Endothelial cell of umbilical vein (primary cell): ENCODE measurements at regions not wholly inside any gene's neighbourhood (a gene's known extent, or its start where the extent isn't known, plus 50 kb on each side); places are given as distances from the start of the nearest gene placed in this dataset.

Experiments used
- BruUV-seq: library from RNA; stranded (reverse); fragments of 400-500 nt; replicated peaks from 2 replicates; lab custom pipeline; 2021; lab: Mats Ljungman, UMichigan
- CTCF ChIA-PET: fragments of 300-600, 350-600 bp; sonication (Branson Sonifier 250); formaldehyde crosslinking; loops from one replicate; lab custom pipeline; 2021; ENCODE audit warnings: antibody characterized with exemption, inconsistent platforms; lab: Charles Lee
- POLR2A ChIA-PET: fragments of 300-600, 350-600 bp; sonication (Branson Sonifier 250); formaldehyde crosslinking; loops from one replicate; lab custom pipeline; 2021; ENCODE audit warnings: antibody characterized with exemption, inconsistent platforms; lab: Charles Lee
- DNase-seq: peaks from one replicate; pipeline ENCODE4 v3.0.0-alpha.2; 2011; ENCODE audit warnings: low read depth, low spot score
- FAIRE-seq: peaks from 2 replicates; lab custom pipeline; 2011; peaks lifted over from hg19 to GRCh38; lab: Jason Lieb, UNC
- H2AFZ ChIP-seq: 2 replicates; pipeline ENCODE4 v1.6.0; 2012; ENCODE audit warnings: low read depth, low read length, control low read depth, inconsistent platforms
- H3K27ac ChIP-seq: 2 replicates; pipeline ENCODE4 v1.5.1; 2011; ENCODE audit warnings: low read depth, mild to moderate bottlenecking, control low read depth, low read length, moderate library complexity; ENCODE audit not compliant: insufficient read depth
- H3K27me3 ChIP-seq, 2 experiments: 2 replicates each; pipeline versions ENCODE4 v1.6.0 to v1.6.1; 2011; ENCODE audit warnings: low read length in 2 of 2, mixed read lengths in 1 of 2; ENCODE audit not compliant: control insufficient read depth in 2 of 2, insufficient read depth in 2 of 2
- H3K36me3 ChIP-seq, 2 experiments: 2 replicates in 1 of 2; 3 replicates in 1 of 2; pipeline ENCODE4 v1.5.1; 2011; ENCODE audit warnings: low read length in 2 of 2, mild to moderate bottlenecking in 1 of 2, moderate library complexity in 1 of 2; ENCODE audit not compliant: control insufficient read depth in 2 of 2, insufficient read depth in 2 of 2; ENCODE audit errors: extremely low read depth in 1 of 2
- H3K4me1 ChIP-seq: 3 replicates; pipeline ENCODE4 v1.5.1; 2011; ENCODE audit warnings: mild to moderate bottlenecking, low read length; ENCODE audit not compliant: control insufficient read depth, insufficient read depth; ENCODE audit errors: extremely low read depth
- H3K4me2 ChIP-seq: 2 replicates; pipeline ENCODE4 v1.6.1; 2011; ENCODE audit warnings: low read length, control low read depth, mixed read lengths; ENCODE audit not compliant: insufficient read depth
- H3K4me3 ChIP-seq, 3 experiments: fragments of 200-600 bp in 1 of 3; sonication (generic), shearing (Covaris generic) in 1 of 3; replicated peaks in 1 of 3; 2 replicates each; pipeline ENCODE4 v1.5.1; 2011 to 2016; ENCODE audit warnings: control low read depth in 3 of 3, low read length in 3 of 3, mild to moderate bottlenecking in 2 of 3, inconsistent platforms in 1 of 3, low read depth in 1 of 3, moderate library complexity in 1 of 3; ENCODE audit not compliant: insufficient read depth in 1 of 3
- H3K79me2 ChIP-seq: 2 replicates; pipeline ENCODE4 v1.6.0; 2012; ENCODE audit warnings: low read length, inconsistent platforms; ENCODE audit not compliant: control insufficient read depth, insufficient read depth
- H3K9ac ChIP-seq: replicated peaks from 2 replicates; pipeline ENCODE3; 2011; ENCODE audit warnings: low read length, control low read depth; ENCODE audit not compliant: insufficient read depth; ENCODE audit errors: extremely low read depth
- H3K9me1 ChIP-seq: replicated peaks from 3 replicates; pipeline ENCODE4 v1.6.0; 2011; ENCODE audit warnings: mild to moderate bottlenecking, low read length; ENCODE audit not compliant: control insufficient read depth, insufficient read depth; ENCODE audit errors: extremely low read depth
- H3K9me3 ChIP-seq: replicated peaks from 2 replicates; pipeline ENCODE4 v1.5.1; 2012; ENCODE audit warnings: low read length, inconsistent platforms; ENCODE audit not compliant: control insufficient read depth, insufficient read depth
- H4K20me1 ChIP-seq: replicated peaks from 2 replicates; pipeline ENCODE3; 2011; ENCODE audit warnings: mild to moderate bottlenecking, low read length; ENCODE audit not compliant: control insufficient read depth, insufficient read depth; ENCODE audit errors: extremely low read depth
- CTCF ChIP-seq, 2 donors: IDR thresholded peaks; 1 replicate in 1 of 2; 2 replicates in 1 of 2; pipeline ENCODE4 v1.5.1; 2011; ENCODE audit warnings: low read length in 2 of 2, mild to moderate bottlenecking in 2 of 2, moderate library complexity in 2 of 2, control low read depth in 1 of 2, inconsistent platforms in 1 of 2, low read depth in 1 of 2; ENCODE audit not compliant: insufficient read depth in 1 of 2; ENCODE audit errors: extremely low read depth in 1 of 2
- JUN ChIP-seq: IDR thresholded peaks from 2 replicates; pipeline ENCODE4 v1.6.1; 2011; ENCODE audit warnings: borderline replicate concordance, low read depth; ENCODE audit not compliant: insufficient read length, insufficient read depth
- MAX ChIP-seq: IDR thresholded peaks from 2 replicates; pipeline ENCODE4 v1.6.1; 2011; ENCODE audit not compliant: insufficient read depth, insufficient read length
- POLR2AphosphoS5 ChIP-seq: IDR thresholded peaks from 2 replicates; pipeline ENCODE4 v1.6.1; 2012; ENCODE audit warnings: low read depth, mild to moderate bottlenecking, control low read depth, low read length, moderate library complexity; ENCODE audit not compliant: insufficient read depth
- dilution Hi-C: fragments of 300-500 bp; cut with MboI; formaldehyde crosslinking; loops from one replicate; pipeline ENCODE4 v1.15.0; 2019; ENCODE audit warnings: low sequenced_read_pairs; ENCODE audit not compliant: extremely low pct_ligation_motif_present
- intact Hi-C: fragments of 100-400 bp; cut with micrococcal nuclease; formaldehyde crosslinking; loops from one replicate; pipeline ENCODE4 v1.10.0; 2022

GRCh38 chr1:9438431-9439073 is 100.7 kb upstream of the SLC25A33 start:
- FAIRE-seq, result peak; percentile 85
- POLR2A ChIA-PET, result interaction anchor here (1.2 to 1.5 kb wide), 3 partner anchors 16 to 41 kb away, joined by 3 to 5 read pairs (median 4); no protein-coding TSS in a partner anchor
- TF ChIP-seq JUN (peak; percentile 26), CTCF (IDR thresholded peaks at IDR 0.05; ENCODE audit: extremely low read depth in 1 of 2, insufficient read depth in 1 of 2, low read depth in 1 of 2, low read length in 2 of 2) (no peak), POLR2AphosphoS5 (peak; percentile 16), MAX (no peak)
- no peak overlapping the region for H3K4me3 ChIP-seq
- dilution Hi-C loops (no loop called here), intact Hi-C loops (no loop called here)
- no peaks in the 10 kb centered on the region for H3K36me3 ChIP-seq
- no peaks in the 10 kb centered on the region for H3K79me2 ChIP-seq
- CTCF ChIA-PET, result interaction anchor here (0.9 to 1.9 kb wide), 10 partner anchors 9 to 189 kb away, joined by 3 to 12 read pairs (median 5); no protein-coding TSS in a partner anchor
- peak overlapping the region; percentile 50 for H3K27ac ChIP-seq
- H3K9me1 ChIP-seq, result no peaks in the 10 kb centered on the region
- H3K4me1 ChIP-seq, result peaks cover 49% of the 10 kb centered on the region
- H3K4me2 ChIP-seq, result no peak overlapping the region
- DNase-seq, result peak; percentile 95
- H2AFZ ChIP-seq, result no peak overlapping the region
- H3K9ac ChIP-seq, result no peak overlapping the region
- H3K9me3 ChIP-seq, result no peaks in the 10 kb centered on the region
- no peaks in the 10 kb centered on the region for H4K20me1 ChIP-seq
- no TSS peak for BruUV-seq
- no peaks in the 10 kb centered on the region for H3K27me3 ChIP-seq
